Stimulated activated CD4-positive, alpha-beta T cell treated with anti-CD3 and anti-CD28 coated beads, Interleukin-12 subunit alpha, Interleukin-12 subunit beta, amount 100 ng/mL, for 24 hours (primary cell): ENCODE measurements at regions not wholly inside any gene's neighbourhood (a gene's known extent, or its start where the extent isn't known, plus 50 kb on each side); places are given as distances from the start of the nearest gene placed in this dataset.

ENCODE experiments used
- DNase-seq, 2 experiments: peaks; one replicate each; pipeline ENCODE4 v3.0.0-alpha.2; 2020; ENCODE audit warnings: low read depth in 2 of 2

DNA sequence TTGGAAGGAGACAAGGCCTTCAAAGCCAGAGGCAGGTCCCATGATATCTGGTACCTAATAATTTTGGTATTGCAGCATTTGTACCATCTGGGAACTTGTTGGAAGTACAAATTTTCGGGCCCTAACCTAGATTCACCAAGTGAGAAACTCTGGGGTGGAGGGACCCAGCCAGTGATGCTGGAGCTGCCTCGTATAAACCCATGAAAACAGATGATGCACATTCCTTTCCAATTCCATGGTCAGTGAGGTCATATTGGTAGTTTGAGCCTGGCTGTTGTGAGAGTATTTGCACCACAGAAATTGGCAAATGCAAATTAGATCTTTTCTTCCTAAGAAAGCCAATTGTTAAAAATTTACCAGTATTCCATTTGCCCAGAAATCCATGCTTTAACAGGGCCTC, 269.6 kb upstream of the PLXNA2 start:
- no peak for DNase-seq

DNA sequence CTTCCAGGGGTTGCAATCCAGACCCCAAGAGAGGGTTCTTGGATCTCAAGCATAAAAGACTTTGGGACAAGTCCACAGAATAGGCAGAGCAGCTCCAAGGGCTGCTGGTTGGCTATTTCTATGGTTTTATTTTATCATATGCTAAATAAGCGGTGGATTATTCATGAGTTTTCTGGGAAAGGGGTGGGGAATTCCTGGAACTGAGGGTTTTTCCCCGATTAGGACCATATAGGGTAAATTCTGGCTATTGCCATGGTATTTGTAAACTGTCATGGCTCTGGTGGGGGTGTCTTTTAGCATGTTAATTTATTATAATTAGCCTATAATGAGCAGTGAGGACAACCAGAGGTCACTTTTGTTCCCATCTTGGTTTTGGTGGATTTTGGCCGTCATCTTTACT, 270.9 kb upstream of the PLXNA2 start:
- no peak for DNase-seq

DNA sequence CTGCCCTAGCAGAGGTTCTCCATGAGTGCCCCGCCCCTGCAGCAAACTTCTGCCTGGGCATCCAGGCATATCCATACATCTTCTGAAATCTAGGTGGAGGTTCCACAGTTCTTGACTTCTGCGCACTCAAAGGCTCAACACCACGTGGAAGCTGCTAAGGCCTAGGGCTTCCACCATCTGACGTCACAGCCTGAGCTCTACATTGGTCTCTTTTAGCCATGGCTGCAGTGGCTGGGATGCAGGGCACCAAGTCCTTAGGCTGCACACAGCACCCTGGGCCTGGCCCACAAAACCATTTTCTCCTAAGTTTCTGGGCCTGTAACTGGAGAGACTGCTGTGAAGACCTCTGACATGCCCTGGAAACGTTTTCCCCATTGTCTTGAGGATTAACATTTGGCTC, 272.6 kb upstream of the PLXNA2 start:
- DNase-seq, result no peak

DNA sequence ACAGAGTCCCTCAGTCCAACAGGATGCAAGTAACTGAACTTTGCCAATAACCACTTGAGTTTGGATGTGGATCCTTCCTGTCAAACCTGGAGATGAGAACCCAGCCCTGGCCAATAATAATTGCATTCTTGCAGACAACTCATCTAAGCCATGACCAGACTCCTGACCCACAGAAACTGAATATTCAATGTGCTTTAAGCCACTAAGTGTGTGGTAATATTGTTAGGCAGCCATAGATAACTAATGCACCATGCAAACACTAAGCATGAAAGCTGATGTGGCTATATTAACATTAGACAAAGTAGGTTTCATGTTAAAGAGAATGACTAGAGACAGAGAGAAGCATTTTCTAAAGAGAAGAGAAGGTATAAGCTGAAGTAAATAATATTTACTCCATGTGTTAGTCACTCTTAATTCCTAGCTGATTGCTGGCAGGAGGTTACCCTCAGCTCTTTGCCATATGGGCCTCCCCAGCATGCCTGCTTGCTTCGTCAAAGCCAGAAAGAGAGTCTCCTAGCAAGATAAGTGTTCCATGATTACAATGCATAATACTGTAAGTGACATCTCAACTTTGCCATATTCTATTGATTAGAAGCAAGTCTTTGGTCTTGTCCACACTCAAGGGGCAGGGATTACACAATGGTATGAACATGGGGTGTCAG, 276.4 kb upstream of the PLXNA2 start:
- no peak for DNase-seq

DNA sequence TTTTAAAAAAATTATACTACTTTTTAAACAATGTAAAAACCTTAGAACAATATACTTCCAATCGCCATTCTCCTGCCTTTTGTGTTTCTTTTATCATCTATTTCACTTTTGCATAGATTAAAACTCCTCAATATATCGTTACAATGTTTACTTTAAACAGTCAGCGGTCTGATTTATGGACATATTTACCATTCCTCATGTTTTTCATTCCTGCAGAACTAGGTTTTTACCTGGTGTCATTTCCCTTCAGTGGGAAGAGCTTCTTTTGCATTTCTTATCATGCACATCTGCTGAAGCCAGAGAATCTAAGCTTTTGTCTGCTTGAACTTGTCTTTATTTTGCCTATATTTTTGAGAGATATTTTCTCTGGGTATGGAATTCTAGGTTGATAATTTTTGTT, 277.4 kb upstream of the PLXNA2 start:
- DNase-seq, result no peak

DNA sequence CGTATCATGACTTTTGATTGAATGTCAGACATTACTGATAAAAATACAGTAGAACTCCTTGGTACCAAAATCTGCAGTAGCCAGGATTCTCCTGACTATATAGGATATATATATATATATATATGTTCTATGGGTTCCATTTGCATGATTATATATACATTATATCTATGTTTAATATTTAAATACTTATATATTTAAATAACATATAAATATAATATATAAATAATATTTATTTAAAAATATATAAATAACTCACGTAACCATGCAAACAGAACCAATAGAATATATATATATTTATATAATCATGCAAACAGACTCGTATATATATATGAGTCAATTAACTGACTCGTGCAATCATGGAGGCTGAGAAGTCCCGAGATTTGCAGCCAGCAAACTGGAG, 278.8 kb upstream of the PLXNA2 start:
- DNase-seq, result no peak

DNA sequence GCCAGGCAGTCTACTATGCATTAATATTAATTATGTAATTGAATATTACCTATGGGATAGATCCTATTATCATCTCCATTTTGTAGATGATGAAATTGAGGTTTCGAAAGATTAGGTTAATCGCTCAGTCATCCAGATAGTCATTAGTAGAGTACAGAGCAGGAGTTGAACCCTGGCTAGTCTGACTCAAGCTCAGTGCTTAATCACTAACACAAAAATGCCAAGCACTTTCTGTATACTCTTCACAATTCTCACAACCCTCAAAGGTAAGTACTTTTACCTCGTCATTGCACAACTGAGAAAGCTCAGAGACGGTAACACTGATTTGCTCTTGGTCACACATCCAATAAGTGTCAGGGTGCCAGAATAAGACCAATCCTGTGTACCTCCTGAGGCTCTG, 280.2 kb upstream of the PLXNA2 start:
- DNase-seq, result no peak

DNA sequence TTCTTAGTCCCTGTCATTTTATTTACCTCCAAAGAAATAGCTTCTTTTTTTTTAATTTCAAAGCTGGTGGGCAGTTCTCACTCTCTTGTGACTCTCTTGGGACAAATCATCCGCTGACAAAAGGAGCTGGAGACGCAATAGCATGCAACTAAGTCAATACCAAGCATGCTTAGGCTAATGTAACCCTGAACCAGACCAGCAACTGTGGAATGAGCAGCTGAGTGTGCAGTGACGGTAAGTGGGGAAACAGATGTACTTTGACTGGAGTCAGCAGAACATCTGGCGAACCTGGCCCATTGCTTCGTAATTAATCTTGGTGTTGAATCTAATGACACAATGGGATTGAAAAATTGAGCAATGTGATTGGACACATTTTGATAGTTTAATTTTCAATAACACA, 280.7 kb upstream of the PLXNA2 start:
- DNase-seq, result no peak

DNA sequence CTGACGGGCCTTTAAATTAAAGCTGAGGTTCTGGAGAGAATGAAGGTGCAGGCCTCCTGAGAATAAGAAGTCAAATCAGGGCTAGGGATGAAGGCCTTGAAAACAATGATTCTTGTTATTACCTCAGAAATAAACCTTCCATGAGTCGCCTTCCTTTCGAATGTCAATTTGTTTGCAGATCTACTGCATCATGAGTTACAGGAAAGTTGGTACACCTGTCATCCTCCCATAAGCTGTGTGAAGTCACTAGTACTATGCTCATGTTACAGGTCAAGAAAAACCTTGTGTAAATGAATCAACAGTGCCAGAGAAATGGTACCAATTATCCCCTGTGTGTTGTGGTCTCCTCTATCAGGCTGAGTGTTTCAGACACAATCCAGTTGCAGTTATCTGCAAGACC, 281.2 kb upstream of the PLXNA2 start:
- no peak for DNase-seq

DNA sequence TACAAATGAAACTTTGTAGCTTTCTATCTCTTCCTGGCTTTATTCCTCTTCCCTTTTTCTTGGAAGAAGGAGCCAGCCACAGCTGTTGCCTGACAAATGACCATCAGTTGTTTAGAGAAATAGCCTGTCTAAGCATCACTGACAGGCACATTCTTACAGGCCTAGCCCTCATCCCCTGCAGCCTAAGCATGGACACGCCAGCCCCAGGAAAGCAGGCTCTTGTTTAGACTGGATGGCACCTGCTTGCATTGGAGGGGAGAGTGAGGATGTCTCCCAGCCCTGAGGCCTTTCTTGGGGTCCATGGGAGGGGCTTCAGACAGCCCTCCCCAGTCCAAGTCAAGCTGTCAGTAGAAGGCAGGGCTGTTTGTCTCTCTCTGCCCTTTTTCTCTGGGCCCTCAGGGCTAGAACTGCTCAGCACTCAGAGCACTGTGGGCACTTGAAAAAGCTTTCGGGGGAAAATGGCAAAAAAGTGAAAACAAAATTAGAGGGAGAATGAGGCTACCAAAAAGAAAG, 282.5 kb upstream of the PLXNA2 start:
- no peak for DNase-seq

DNA sequence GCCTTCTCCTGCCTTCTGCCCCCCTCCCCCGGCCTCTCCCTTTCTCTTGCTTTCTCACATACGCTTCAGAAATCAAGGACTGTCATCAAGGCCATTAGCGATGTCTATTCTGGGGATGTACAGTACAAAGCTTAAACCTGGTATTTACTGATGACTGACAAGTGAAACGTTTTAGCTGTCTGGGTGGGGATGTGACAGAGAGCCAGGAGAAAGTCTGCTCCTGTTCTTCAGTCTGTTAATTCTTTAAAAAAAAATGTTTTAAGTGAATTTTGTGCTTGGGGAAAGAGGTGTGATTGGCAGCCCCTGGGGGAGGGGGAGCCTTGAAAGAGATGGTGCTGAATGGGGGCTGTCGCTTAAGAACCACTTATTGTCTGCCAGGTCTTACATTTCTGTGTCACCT, 283.0 kb upstream of the PLXNA2 start:
- no peak for DNase-seq

DNA sequence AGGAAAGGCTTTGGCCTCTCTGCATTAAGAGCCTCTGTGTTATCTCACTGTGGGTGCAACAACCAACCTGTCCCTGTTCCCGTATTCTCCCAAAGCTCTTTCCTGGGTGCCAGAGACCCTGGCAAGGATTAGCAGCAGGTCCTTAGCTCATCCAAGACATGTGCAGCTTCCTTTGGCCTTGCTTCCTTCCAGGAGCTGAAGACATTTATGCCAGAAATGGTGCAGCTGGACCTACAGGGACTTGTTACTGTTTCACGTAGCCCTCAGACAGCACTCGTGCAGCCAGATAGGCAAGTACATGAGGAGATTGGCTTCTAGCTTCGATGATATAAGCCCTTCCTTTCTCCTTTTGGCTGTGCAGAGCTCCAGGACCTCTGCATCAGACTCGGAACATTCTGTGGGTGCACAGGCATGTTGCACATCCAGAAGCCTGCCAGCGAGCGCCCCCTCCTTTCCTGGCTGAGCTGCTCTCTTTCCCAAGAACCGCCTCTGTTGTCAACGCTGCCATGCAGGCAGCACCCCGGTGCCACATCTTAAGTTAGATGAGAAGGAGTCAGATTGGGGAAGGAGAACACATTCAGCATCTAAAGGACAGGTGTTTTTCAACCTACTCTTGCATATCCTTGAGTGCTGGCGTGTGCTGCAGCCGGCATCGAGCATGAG, 284.5 kb upstream of the PLXNA2 start:
- DNase-seq, result no peak

DNA sequence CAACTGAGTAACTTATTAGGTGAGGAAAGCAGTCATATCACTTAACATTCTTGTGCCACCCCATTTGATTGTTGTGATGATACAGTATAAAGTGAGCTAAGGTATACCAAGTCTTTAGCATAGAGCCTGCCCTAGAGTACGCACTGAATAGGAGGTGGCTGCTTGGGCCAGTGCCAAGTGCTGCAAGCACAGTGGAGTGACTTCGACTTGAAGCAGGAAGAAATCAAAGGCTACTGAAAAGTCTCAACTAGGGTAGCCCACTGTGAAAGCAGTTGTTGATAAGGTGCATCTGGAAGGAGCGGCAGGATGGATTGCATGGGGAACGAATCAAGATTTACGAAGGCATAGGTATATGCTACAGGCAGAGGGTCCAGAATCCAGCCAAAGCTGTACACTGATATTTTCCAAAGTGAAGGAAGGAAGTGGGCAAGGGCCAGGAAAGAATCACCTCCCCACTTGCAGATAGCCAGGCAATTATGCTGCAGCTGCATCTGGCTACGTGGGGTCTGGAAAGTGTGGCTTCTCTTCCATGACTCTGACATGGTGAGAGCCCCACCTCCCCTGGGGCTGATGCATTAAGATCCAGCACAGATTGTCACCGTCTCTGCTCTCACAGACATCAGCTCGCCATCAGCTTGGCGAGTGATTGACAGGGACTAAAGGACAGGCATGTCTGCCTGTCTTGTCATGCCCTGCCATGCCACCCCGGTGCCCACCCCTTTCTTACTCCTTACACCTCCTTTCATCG, 287.0 kb upstream of the PLXNA2 start:
- DNase-seq, result no peak

DNA sequence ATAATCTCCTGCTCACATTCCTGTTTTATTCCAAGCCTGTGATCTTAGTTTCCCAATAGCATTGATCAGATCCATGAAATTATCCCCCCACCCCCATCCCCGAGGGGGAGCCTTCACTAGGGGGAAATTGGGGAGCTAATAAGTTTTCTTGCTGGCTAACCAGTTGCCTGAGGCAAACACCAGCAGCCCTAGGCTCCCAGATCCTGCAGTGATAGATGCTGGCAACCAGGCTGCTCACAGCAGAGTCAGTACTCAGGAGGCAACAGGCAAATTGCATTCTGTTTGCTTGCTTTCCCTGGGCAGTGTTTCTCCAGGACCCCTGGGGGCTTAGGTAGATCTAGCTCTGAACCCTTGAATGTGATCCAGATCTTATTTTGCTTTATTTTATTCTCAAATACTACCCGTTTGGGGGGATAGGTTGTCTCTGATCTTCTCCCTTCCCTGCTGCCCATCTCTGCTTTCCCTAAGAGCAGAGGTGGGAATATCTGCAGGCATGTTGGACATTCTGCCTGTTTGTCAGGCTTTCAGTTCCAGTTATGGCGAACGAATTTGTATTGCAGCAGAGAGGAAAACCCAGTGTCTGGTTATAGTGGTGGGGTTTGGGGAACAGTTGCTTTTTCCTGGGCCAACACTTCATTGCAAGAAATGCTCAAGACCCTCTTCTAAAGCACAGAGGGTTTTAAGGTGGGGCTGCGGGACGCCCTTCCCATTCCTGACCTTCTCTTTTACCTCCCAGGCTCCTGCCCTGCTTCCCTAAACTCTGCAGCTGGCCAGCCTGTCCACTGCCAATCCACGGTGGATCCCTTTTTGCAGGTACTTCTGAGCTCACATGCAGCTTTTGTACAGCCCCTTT, 289.8 kb upstream of the PLXNA2 start:
- no peak for DNase-seq

DNA sequence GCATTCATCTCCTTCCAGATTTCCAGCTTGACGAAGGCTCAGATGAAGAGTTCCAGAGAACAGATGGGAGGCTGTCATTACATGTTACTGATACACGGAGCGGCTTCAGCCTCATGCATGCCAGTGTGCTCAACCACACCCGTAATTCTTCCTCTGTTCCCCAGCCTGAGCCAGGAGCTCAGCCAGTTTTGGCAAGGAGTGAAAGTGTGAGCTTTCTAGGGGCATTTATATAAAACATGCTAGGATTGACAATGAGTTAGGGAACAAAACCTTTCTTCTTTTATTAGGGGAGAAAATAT, 290.4 kb upstream of the PLXNA2 start:
- no peak for DNase-seq

DNA sequence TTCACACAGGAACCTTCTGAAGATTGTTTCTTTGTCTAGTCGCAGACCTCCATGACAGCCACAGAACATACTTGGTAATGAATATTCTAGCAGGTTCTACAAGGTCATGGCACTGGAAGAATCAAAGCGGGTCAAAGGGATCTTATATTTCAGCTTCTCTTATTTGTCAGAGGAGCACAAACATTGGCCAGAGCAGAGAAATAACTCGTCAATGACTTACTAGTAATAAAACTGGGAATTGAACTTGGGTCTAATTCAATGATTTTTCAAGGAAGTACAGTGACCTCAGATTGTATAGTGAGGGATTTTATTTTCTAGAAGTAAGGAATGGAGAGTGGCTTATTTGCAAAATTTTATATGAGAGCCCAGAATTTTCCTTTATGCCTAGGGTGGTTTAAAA, 290.8 kb upstream of the PLXNA2 start:
- no peak for DNase-seq

DNA sequence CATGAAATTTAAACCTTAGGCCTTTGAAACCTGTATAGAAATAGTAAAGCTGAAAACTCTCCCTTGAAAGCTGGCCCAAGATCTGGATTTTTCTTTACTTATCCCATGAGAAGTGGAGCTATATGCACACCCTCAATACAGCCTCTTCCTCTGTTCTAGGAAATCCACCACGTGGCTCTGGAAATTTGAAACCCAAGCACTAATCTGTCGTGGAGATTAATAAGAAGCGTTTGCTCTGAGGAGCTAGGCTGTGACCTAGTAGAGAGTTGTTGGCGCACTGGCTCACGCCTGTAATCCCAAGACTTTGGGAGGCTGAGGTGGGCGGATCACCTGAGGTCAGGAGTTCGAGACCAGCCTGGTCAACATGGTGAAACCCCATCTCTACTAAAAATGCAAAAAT, 291.3 kb upstream of the PLXNA2 start:
- DNase-seq, result no peak

DNA sequence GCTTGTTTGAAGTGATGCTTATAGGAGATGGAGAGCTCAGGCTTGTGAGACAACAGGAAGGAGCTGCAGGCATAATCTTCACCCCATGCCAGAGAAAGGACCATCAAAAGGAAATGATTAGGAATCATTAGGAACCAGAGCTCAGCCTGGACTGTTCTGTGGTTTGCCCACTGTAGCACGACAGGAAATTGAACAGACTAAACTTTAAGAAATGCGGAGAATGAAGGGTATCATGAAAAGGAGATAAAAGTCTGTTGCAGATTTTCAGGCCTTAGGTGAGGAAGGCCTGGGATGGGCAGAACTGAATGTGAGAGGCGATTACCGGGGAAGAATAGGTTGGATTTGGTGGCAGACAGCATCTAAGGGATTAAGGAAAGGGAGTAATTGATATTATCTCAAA, 292.0 kb upstream of the PLXNA2 start:
- no peak for DNase-seq

DNA sequence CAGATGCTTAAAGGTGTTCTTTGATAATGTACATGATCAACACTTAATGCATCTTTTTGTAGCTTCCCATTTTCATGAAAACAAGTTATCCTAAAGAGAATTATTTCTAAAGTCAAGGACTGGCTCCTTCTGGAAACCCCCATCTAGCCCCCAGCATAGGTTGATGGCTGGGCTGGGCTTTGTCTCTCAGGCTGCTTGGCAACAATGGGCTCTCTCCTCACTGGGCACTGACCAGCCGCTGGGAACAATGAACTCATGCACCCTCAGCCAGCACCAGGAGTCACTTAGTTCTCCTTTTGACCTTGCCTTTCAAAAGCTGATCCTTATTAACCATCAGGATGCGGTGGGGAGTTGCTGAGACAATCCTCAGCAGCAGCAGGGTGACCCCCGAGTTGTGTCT, 293.0 kb upstream of the PLXNA2 start:
- DNase-seq, result no peak

DNA sequence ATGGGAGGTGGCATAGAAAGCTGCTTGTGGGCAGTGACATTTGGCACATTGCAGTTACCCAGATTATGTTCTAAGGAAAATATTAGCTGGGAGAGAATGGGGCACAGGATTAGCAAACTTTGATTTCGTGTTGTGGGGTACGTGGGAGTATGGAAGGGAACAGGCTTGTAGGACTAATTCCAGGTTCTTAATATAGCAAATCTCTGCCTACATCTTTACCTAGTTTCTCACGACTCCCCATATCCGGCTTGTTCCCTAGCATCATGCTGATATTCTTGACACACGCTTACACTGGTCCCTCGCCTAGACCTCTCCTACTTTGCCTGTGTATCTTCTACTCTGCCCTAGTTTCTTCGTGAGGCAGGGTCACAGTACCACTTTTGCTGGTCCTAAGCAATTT, 293.9 kb upstream of the PLXNA2 start:
- DNase-seq, result no peak

DNA sequence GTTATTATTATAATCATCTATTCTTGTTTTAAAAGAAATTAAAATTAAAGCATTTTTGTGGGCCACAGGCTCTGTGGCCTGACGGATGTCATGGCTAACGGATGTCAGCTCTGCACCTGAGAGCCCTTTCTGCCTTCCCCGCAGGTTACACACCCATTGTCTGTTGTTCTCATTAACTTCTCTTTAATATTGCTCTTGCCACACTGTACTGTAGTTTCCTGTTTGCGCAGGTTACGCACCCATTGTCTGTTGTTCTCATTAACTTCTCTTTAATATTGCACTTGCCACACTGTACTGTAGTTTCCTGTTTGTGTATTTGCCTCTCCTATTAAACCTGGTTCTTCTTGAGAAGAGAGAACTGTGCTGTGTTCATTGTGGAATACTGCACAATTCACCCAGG, 294.4 kb upstream of the PLXNA2 start:
- no peak for DNase-seq

DNA sequence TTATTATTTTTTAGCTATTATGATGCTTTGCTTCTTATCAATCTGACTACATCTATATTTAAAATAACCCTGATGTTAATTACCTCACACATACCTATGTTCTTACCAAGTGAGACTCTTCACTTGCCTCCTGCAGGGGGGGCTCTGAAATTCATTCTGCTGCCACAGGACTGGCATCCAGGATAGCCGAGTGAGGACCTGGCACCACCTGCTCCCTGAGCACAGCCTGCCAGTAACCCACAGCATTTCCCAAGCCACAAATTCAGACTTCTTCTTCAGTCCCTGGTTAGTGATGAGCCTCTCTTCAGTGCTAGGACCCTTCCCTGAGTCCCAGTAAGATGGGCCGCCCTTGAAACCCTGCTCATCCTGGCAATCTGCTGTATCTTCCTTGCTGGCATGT, 296.5 kb upstream of the PLXNA2 start:
- no peak for DNase-seq
